OCI-LY7 (cell line): ENCODE measurements at regions not wholly inside any gene's neighbourhood (a gene's known extent, or its start where the extent isn't known, plus 50 kb on each side); places are given as distances from the start of the nearest gene placed in this dataset.
"Not testable (repeated sequence)": the region's sequence is repeated elsewhere in the genome, so short reads cannot be mapped to it uniquely, and the experiment has no call there.

Experiments
- BruUV-seq: library from RNA; stranded (reverse); fragments of 400-500 nt; replicated peaks from 2 replicates; lab custom pipeline; 2021; lab: Mats Ljungman, UMichigan
- CTCF ChIA-PET: fragments of 300-600 bp; sonication (Branson Sonifier 250); formaldehyde crosslinking; loops from one replicate; lab custom pipeline; 2022; ENCODE audit warnings: antibody characterized with exemption; ENCODE audit not compliant: unreplicated experiment; lab: Charles Lee
- POLR2A ChIA-PET: fragments of 300-600 bp; sonication (Branson Sonifier 250); formaldehyde crosslinking; loops from one replicate; lab custom pipeline; 2022; ENCODE audit warnings: antibody characterized with exemption; lab: Charles Lee
- DNase-seq: peaks from one replicate; pipeline ENCODE4 v3.0.0-alpha.2; 2015; ENCODE audit warnings: low spot score
- H2AFZ ChIP-seq: fragments of 200-600 bp; sonication (generic), shearing (Covaris generic); 2 replicates; pipeline ENCODE4 v1.6.1; 2014; ENCODE audit warnings: mild to moderate bottlenecking, antibody characterized with exemption, low read length, moderate library complexity
- H3K27ac ChIP-seq: fragments of 200-600 bp; sonication (generic); 2 replicates; pipeline ENCODE4 v1.5.1; 2014; ENCODE audit warnings: mixed run types, low read depth, mild to moderate bottlenecking, moderate library complexity, low read length, inconsistent platforms; ENCODE audit not compliant: poor library complexity, severe bottlenecking
- H3K36me3 ChIP-seq: fragments of 200-600 bp; sonication (generic); 2 replicates; pipeline ENCODE4 v1.6.1; 2014; ENCODE audit warnings: mild to moderate bottlenecking, antibody characterized with exemption, low read length, moderate library complexity, mixed read lengths; ENCODE audit not compliant: insufficient read depth
- H3K4me1 ChIP-seq: fragments of 200-600 bp; sonication (generic); 2 replicates; pipeline ENCODE4 v1.5.1; 2014; ENCODE audit warnings: mild to moderate bottlenecking, low read length; ENCODE audit not compliant: insufficient read depth, poor library complexity, severe bottlenecking
- H3K4me2 ChIP-seq: fragments of 200-600 bp; sonication (generic); 2 replicates; pipeline ENCODE4 v1.6.1; 2014; ENCODE audit warnings: mild to moderate bottlenecking, low read length
- H3K4me3 ChIP-seq: fragments of 200-600 bp; sonication (generic); 2 replicates; pipeline ENCODE4 v1.5.1; 2014; ENCODE audit warnings: mild to moderate bottlenecking, low read depth, low read length; ENCODE audit not compliant: poor library complexity, severe bottlenecking
- H3K79me2 ChIP-seq: fragments of 200-600 bp; sonication (generic); 2 replicates; pipeline ENCODE4 v1.6.1; 2016; ENCODE audit warnings: low read depth, mild to moderate bottlenecking, low read length, moderate library complexity, mixed read lengths; ENCODE audit not compliant: insufficient read depth
- H3K9me2 ChIP-seq: fragments of 200-600 bp; sonication (generic); 2 replicates; pipeline ENCODE4 v1.6.1; 2016; ENCODE audit warnings: mild to moderate bottlenecking, low read length, mixed read lengths; ENCODE audit not compliant: insufficient read depth
- H3K9me3 ChIP-seq: fragments of 200-600 bp; sonication (generic); 2 replicates; pipeline ENCODE4 v1.6.1; 2014; ENCODE audit warnings: mild to moderate bottlenecking, mixed run types, low read length, mixed read lengths
- H4K20me1 ChIP-seq: fragments of 200-600 bp; sonication (generic); 2 replicates; pipeline ENCODE4 v1.6.1; 2014; ENCODE audit warnings: mild to moderate bottlenecking, antibody characterized with exemption, low read length, moderate library complexity, mixed read lengths; ENCODE audit not compliant: insufficient read depth
- CTCF ChIP-seq: fragments of 200-600 bp; sonication (generic); conservative IDR thresholded peaks from 2 replicates; pipeline ENCODE4 v1.5.1; 2014; ENCODE audit warnings: mild to moderate bottlenecking, antibody characterized with exemption, low read length, moderate library complexity, mixed read lengths
- EZH2phosphoT487 ChIP-seq: fragments of 200-600 bp; sonication (generic); IDR thresholded peaks from 2 replicates; pipeline ENCODE4 v1.6.1; 2018; ENCODE audit warnings: low read depth, borderline replicate concordance, mild to moderate bottlenecking, mixed run types, antibody characterized with exemption, low read length, moderate library complexity, mixed read lengths
- intact Hi-C: fragments of 100-400 bp; cut with micrococcal nuclease; formaldehyde crosslinking; loops from one replicate; pipeline ENCODE4 v1.10.0; 2022; ENCODE audit not compliant: unreplicated experiment

- no peak overlapping the region for H2AFZ ChIP-seq
- no peaks in the 10 kb centered on the region for H3K9me3 ChIP-seq
- no peaks in the 10 kb centered on the region for H4K20me1 ChIP-seq
- H3K4me2 ChIP-seq = no peak overlapping the region
- CTCF ChIA-PET = no interaction called here
- H3K9me2 ChIP-seq = no peaks in the 10 kb centered on the region
- no TSS peak for BruUV-seq
- no peaks in the 10 kb centered on the region for H3K4me1 ChIP-seq
- H3K27ac ChIP-seq = no peak overlapping the region
- intact Hi-C loops = no loop called here
- DNase-seq = no peak
- POLR2A ChIA-PET = interaction anchor here (0.7 kb wide), 1 partner anchor 10 kb away, joined by 3 read pairs; no protein-coding TSS in a partner anchor
- H3K79me2 ChIP-seq = no peaks in the 10 kb centered on the region
- no peaks in the 10 kb centered on the region for H3K36me3 ChIP-seq
- TF ChIP-seq EZH2phosphoT487 (no peak), CTCF (no peak)
- H3K4me3 ChIP-seq = no peak overlapping the region
Observed at GRCh38 chr4:125791896-125792295, 477.1 kb downstream of the FAT4 start.

DNA sequence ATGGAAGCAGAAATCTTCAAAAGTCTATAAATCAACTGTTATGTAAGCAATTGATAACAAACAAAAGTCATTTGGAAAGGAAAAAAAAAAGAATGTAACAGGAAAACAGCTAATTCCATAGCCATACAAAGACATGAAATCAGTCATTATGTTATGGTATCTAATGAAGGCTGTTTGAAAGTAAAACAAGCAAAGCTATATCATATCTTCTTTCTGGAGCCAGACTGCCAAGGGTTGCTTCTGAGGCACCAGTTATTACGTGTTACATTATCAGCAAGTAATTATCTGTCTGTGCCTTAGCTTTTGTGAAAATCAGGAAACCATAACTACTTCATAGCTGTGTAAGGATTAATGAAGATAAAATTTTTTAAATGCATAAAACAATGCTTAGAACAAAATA lies 480.2 kb downstream of the FAT4 start:
- no peak overlapping the region for H3K4me3 ChIP-seq
- no peaks in the 10 kb centered on the region for H4K20me1 ChIP-seq
- no TSS peak for BruUV-seq
- no peaks in the 10 kb centered on the region for H3K4me1 ChIP-seq
- H3K36me3 ChIP-seq = no peaks in the 10 kb centered on the region
- TF ChIP-seq CTCF (no peak), EZH2phosphoT487 (no peak)
- CTCF ChIA-PET = no interaction called here
- POLR2A ChIA-PET = interaction anchor here (0.6 kb wide), 1 partner anchor 73 kb away, joined by 3 read pairs; no protein-coding TSS in a partner anchor
- H3K4me2 ChIP-seq = no peak overlapping the region
- intact Hi-C loops = no loop called here
- H3K9me2 ChIP-seq = no peaks in the 10 kb centered on the region
- no peak for DNase-seq
- H3K9me3 ChIP-seq = no peaks in the 10 kb centered on the region
- H3K79me2 ChIP-seq = no peaks in the 10 kb centered on the region
- no peak overlapping the region for H2AFZ ChIP-seq
- H3K27ac ChIP-seq = no peak overlapping the region

DNA sequence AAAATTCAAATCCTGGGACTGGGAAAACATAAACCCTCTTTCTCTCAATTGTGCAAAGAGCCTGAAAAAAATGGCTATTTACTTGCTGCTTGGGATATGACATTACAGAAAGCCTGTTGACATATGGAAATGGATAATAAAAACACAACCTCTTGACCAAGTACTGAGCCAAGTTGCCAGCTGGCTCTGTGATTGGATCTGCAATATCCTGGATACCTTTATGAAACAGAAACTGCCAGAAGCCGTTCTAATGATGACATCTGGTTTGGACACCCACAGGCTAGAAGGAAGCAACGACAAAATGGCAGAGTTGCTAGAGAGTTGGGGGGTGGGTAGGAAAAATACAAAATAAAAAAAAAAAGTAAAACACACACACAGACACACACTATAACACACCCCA lies 481.4 kb downstream of the FAT4 start:
- H2AFZ ChIP-seq = no peak overlapping the region
- BruUV-seq = no TSS peak
- TF ChIP-seq CTCF (no peak), EZH2phosphoT487 (no peak)
- H3K9me3 ChIP-seq = no peaks in the 10 kb centered on the region
- no peaks in the 10 kb centered on the region for H4K20me1 ChIP-seq
- H3K4me3 ChIP-seq = no peak overlapping the region
- H3K4me2 ChIP-seq = no peak overlapping the region
- H3K36me3 ChIP-seq = no peaks in the 10 kb centered on the region
- H3K79me2 ChIP-seq = no peaks in the 10 kb centered on the region
- intact Hi-C loops = no loop called here
- no peaks in the 10 kb centered on the region for H3K4me1 ChIP-seq
- H3K9me2 ChIP-seq = no peaks in the 10 kb centered on the region
- DNase-seq = no peak
- H3K27ac ChIP-seq = no peak overlapping the region
- ChIA-PET POLR2A (interaction anchor here (0.6 kb wide), 1 partner anchor 1004 kb away, joined by 3 read pairs; no protein-coding TSS in a partner anchor), CTCF (no interaction called here)

DNA sequence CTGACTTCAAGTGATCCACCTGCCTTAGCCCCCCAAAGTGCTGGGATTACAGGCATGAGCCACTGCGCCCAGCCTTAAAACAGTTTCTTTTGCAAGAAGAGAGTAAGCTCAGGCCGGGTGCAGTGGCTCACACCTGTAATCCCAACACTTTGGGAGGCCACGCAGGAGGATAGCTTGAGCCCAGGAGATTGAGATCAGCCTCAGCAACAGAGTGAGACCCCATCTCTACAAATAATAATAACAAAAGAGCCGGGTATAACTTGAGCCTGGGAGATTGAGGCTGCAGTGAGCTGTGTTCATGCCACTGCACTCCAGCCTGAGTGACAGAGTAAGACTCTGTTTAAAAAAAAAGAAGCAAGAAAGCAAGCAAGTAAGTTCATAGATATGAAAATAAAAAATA lies 482.9 kb downstream of the FAT4 start:
- H3K79me2 ChIP-seq, H3K4me1 ChIP-seq, H3K9me2 ChIP-seq, H3K4me2 ChIP-seq, H3K9me3 ChIP-seq, intact Hi-C loops, CTCF ChIA-PET, H3K27ac ChIP-seq, H3K36me3 ChIP-seq, H4K20me1 ChIP-seq, H3K4me3 ChIP-seq, BruUV-seq, H2AFZ ChIP-seq, DNase-seq: not testable (repeated sequence)
- POLR2A ChIA-PET = interaction anchor here (0.7 kb wide), 1 partner anchor 420 kb away, joined by 5 read pairs; no protein-coding TSS in a partner anchor
